NCI-H146 (cell line): ENCODE measurements at regions not wholly inside any gene's neighbourhood (a gene's known extent, or its start where the extent isn't known, plus 50 kb on each side); places are given as distances from the start of the nearest gene placed in this dataset.

Source experiments
- DNase-seq: peaks from one replicate; lab custom pipeline; 2025; lab: John Stamatoyannopoulos, UW

GRCh38 chrX:5082705-5083104 lies 1146.0 kb downstream of the NLGN4X start:
- no peak for DNase-seq

- no peak for DNase-seq
Measured at GRCh38 chrX:5080791-5081190, 1147.9 kb downstream of the NLGN4X start.

- DNase-seq = no peak
Measured at GRCh38 chrX:5068550-5068949, 1160.1 kb downstream of the NLGN4X start.

GRCh38 chrX:5057786-5058185 lies 1170.9 kb downstream of the NLGN4X start:
- no peak for DNase-seq

GRCh38 chrX:5054852-5055251 lies 1173.8 kb downstream of the NLGN4X start:
- no peak for DNase-seq

GRCh38 chrX:5051831-5052491 lies 1176.7 kb downstream of the NLGN4X start:
- DNase-seq = no peak

GRCh38 chrX:5042563-5042962 lies 1186.1 kb downstream of the NLGN4X start:
- no peak for DNase-seq

- no peak for DNase-seq
Measured at GRCh38 chrX:5031792-5032191, 1196.9 kb downstream of the NLGN4X start.

GRCh38 chrX:5015451-5015850 lies 1213.2 kb downstream of the NLGN4X start:
- DNase-seq = no peak

GRCh38 chrX:4994855-4995254 lies 1233.8 kb downstream of the NLGN4X start:
- no peak for DNase-seq

- DNase-seq = no peak
Measured at GRCh38 chrX:4978613-4979012, 1250.1 kb downstream of the NLGN4X start.

GRCh38 chrX:4971646-4972045 lies 1257.0 kb downstream of the NLGN4X start:
- no peak for DNase-seq

- DNase-seq = no peak
Measured at GRCh38 chrX:4964112-4964511, 1250.7 kb upstream of the PRKX start.

- DNase-seq = no peak
Measured at GRCh38 chrX:4963432-4963831, 1250.0 kb upstream of the PRKX start.

GRCh38 chrX:4944767-4945166 lies 1231.3 kb upstream of the PRKX start:
- no peak for DNase-seq

- no peak for DNase-seq
Measured at GRCh38 chrX:4936315-4936714, 1222.9 kb upstream of the PRKX start.

- no peak for DNase-seq
Measured at GRCh38 chrX:4935846-4936245, 1222.4 kb upstream of the PRKX start.

- DNase-seq = no peak
Measured at GRCh38 chrX:4935401-4935800, 1222.0 kb upstream of the PRKX start.

GRCh38 chrX:4932790-4933189 lies 1219.3 kb upstream of the PRKX start:
- DNase-seq = no peak

GRCh38 chrX:4930426-4930825 lies 1217.0 kb upstream of the PRKX start:
- DNase-seq = no peak

GRCh38 chrX:4925911-4926310 lies 1212.5 kb upstream of the PRKX start:
- no peak for DNase-seq

- no peak for DNase-seq
Measured at GRCh38 chrX:4909348-4909747, 1195.9 kb upstream of the PRKX start.

- no peak for DNase-seq
Measured at GRCh38 chrX:4905576-4905975, 1192.1 kb upstream of the PRKX start.

- DNase-seq = no peak
Measured at GRCh38 chrX:4881277-4881676, 1167.8 kb upstream of the PRKX start.

GRCh38 chrX:4878640-4879039 lies 1165.2 kb upstream of the PRKX start:
- DNase-seq = no peak
